Suppressor macrophage treated with lipopolysaccharide for 1 hour (primary cell): ENCODE measurements at regions not wholly inside any gene's neighbourhood (a gene's known extent, or its start where the extent isn't known, plus 50 kb on each side); places are given as distances from the start of the nearest gene placed in this dataset.

Source experiments
- DNase-seq, 3 donors: peaks; one replicate each; pipeline ENCODE4 v3.0.0-alpha.2; 2020 to 2022

DNA sequence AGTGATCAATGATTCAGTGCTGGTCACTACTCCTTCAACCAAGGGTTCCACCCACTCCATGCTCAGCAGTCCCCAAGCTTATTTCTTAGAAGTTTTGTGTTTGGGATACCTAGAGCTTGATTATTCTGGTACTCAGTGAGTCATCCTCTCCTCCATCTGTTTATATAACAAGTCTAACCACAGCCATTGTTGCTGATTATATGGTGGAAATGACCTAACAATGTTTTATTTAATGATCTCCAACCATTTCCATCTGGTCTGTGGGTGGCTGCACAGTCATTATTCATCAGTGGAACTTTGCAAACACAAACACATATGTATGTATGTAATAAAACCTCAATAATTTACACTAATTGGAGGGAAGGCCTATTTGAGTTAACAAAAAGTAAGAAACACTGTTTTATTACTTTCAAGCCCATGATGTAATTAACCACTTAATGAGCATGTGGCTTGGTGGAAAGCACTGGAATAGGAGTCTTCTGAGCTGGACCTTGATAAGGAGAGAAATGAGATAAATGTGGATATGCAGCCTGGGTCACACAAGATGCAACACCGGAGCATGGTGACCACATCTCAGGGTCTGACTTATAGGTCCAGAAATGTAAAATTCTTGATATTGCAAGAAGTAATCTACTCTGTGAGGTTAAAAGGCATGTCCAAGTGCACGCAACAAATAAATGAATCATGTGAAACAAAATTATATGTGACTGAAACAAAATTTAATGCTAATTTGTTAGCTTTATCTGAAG lies 99.0 kb upstream of the WLS start:
- peak in 2 of 3 donors; percentile 40 to 68 for DNase-seq

DNA sequence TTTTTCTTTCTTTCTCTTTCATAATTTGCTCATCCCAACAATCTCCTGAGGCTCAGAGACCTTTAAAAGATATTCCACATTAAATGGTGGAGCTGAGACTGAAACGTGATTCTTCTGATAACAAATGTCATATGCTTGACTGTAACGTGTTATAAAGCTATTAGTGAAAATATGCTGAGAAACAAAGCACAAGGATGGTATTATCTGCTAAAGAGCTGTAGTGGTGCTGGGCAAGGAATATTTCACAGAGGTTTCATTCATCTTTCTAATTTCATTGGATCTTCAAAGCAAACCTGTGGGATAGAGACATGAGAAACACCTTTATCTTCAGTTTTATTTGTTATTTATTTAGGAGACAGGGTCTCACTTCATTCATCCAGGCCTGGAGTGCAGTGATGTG lies 98.1 kb upstream of the WLS start:
- DNase-seq = no peak

DNA sequence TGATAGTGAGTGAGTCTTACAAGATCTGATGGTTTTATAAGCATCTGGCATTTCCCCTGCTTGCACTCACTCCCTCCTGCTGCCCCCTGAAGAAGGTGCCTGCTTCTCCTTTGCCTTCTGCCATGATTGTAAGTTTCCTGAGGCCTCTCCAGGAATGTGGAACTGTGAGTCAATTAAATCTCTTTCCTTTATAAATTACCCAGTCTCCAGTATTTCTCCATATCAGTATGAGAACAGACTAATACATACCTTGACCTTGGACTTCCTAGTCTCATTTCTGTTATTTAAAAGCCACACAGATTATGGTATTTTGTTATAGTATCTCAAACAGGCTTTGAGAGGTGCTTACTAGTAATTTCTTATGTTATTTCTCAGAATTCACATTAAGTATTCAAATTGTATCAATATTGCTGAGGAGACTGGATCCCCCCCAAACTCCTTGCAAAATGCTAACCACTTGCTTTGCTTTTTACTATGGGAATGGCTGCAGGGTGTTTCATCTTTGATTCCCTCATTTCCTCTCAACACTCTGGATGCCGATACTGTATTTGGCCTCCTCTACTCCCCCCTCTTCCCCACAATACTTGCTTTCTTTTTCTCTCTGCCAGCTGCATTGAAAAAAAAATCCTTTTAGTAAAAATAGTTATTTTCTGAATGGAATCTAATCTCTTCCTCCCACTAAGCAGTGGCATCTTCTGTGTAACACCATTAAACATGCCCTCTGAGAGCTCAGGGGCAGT lies 96.9 kb upstream of the WLS start:
- DNase-seq = no peak

DNA sequence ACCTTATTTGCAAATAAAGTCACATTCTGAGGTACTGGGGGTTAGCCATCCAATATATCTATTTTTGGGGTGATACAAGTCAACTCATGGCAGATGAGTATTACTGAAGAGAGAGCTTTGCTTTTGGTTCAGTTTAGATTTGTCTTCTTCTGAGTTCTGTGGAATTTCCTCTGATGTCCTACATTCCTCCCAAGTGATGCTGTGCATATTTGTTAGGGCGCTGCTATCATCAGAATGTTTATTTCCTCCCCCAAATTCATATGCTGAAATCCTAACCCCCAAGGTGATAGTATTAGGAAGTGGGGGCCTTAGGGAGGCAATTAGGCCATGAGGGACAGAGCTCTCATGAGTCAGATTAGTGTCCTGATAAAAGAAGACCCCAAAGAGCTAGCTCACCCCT lies 96.2 kb upstream of the WLS start:
- DNase-seq = no peak

DNA sequence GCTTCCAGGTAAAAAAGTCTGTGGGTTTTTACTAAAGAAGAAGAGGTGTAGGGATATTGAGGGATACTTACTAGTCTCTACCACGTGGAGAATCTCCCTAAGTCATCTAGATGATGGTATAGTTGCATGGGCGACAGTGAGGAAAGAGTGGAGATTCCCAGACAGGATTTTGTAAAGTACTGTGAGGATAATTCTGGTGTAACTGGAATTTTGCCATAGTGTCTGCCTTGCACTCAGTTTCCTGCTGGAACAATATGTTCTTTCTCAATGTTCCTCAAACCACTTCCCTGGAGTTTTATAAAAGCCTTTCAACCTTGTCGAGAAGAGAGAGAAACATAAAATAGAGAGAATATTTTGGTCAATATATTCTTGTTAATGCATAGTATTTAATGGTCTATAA lies 95.1 kb upstream of the WLS start:
- peak; percentile 58 to 79 (median 63) for DNase-seq

DNA sequence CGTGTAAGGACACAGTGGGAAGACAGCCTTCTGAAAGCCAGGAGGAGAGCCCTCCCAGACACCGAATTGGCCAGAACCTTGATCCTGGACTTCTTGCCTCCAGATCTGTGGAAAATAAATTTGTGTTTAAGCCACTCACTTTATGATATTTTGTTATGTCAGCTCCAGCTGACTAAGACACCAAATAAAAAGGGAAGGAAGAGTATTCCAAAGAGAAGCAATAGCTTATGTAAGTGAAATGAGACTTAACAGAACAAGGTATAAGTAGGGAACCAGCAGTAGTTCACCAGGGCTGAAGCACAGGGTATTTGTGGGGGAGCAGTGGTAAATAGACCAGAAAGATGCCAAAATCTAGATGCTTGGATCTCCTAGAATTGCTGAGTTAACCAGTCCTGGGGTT lies 94.2 kb upstream of the WLS start:
- peak in 2 of 3 donors; percentile 34 to 49 for DNase-seq

DNA sequence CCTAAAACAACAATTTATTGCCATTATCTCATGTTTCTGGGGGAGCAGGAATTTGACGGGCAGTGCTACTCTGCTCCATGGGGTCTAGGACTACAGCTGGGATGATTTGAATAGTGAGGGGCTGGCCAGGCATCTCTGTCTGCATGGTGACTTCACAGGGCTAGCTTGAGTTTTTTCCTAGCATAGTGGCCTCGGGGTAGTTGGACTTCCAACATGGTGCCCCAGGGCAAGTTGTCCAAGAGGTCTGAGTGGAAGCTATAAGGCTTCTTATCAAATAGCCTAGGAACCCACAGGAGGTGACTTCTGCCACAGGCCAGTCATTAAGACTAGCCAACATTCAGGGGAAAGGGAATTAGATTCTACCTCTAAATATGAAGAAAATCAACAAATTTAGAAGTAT lies 92.0 kb upstream of the WLS start:
- no peak for DNase-seq

DNA sequence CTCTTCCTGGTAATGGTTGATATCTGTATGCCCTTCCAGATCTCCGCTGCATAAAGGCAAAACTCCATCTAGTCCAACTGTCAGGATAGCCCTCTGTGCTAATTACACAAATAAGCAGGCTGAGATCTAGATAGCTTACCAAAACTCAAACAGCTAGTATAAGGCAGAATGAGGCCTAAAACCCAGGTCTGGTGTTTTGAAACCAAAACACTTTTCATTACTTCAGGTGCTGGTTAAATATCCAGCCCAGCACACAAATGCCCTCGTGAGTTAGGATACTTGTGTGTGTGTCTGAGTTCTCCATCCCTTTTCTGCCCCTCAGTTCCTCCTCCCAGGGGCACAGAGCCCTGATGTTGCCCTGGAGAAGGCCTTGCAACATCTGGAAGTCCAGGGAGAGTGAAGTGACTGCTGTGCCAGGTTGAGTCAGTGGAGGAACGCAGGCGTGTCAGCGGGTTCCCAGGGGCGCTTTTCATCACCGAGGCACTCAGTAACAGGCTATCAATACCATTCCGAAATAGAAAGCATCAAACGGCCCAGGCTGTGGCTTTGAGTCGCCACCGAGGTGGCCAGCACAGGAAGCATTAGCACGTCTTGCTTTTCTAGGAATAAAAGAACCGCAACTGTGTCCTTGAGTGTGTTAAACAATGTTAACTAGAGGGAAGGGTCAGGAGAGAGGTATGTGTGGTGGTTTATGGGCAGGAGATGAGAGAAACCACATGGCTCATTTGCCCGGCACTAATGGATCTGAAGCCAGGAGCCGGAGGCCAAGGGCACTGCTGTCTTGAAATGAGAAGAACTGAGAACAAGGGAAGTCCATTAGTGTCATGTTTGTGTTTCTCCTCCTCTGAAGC lies 90.7 kb upstream of the WLS start:
- no peak for DNase-seq

DNA sequence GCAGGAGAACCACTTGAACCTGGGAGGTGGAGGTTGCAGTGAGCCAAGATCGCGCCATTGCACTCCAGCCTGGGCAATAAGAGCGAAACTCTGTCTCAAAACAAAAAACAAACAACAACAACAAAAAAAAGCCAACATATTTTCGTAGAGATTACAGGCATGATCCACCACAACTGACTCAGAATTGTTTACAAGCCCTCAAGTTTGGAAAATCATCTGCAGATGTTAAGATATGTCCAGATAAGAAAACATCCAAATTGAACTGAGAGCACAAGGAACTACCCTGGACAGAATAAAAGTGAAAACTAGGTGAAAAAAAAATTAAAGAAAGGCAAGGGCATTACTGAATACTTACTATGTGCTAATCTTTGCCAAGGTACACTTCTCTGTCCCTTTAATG lies 89.8 kb upstream of the WLS start:
- no peak for DNase-seq

DNA sequence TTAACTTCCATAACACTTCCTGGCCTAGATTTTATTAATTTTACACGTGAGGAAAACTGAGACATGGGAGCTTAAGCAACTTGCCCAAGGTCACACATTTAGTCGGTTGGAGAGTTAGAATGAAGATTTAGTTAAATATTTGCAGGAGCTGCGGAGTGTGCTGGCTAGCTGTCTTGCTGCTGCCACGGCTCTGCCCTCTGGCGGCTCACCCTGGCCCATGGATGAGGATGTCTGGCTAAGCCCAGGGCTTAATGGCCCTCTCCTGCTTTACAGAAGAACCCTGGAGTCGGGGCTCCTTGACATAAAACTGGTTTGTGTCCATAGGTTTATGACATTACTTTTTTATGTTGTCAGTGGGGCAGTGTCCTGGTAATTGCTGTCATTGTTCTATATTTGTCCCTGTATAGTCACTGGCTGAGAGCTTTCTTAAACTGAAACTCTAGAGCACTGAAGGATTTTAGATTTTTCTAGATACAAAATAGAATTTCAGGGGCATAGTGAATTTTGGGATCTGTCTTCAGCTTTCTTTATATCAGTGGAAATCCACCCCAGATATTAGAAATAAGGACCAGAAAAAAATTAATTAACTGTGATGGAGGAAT lies 88.9 kb upstream of the WLS start:
- DNase-seq = peak in 2 of 3 donors; percentile 22 to 25

DNA sequence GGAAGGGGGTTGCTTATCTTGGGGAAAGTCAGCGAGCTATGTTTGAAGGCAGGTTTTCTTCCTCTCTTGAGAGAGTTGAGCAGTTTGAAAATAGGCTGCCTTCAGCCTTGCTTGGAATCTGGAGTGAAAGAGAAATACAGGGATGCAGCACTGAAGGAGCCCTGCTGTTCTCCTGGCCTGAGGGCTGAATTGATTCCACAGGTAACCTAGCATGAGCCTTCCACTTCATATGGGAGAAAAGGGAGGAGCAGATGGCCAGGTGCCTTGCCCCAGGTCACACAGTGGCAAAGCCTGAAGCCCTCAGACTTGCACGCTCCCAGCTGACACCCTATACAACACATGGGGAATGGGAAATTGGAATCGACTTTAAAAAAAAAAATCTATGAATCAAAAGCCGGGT lies 88.0 kb upstream of the WLS start:
- no peak for DNase-seq

DNA sequence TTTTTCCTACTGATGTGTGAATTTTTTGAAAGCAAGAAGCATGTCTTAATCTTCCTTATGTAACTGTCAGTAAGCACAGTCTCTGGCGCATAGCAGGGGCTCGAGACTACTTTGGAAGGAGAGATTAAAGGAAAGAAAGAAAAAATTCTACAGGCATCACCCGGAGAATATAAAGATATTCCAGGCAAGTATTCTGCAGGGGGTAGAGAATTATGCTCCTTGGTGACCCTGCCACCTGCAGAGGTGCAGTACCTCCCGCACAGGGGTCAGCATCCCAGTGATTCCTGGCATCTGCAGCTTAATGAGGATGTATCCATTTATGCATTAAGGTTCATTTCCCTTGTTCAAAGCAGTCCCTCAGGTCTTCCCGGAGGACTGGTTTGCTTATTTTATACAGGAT lies 87.6 kb upstream of the WLS start:
- no peak for DNase-seq

DNA sequence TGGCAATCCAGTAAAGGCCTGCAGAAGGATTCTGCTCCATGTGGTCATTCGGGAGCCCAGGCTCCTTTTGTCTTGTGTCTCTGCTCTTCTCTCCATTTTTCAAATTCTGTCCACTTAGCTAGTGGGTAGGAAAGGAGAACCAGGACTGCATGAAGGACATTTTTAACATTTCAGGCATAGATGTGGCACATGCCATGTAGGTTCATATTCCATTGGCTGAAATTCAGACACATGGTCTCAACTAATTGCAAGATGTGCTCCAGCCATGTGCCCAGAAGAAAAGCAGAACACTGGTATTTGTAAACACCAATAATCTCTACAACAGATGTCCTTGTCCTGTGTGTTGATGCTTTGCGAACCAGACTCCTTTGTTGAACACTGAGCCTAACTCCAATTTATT lies 85.2 kb upstream of the WLS start:
- no peak for DNase-seq

DNA sequence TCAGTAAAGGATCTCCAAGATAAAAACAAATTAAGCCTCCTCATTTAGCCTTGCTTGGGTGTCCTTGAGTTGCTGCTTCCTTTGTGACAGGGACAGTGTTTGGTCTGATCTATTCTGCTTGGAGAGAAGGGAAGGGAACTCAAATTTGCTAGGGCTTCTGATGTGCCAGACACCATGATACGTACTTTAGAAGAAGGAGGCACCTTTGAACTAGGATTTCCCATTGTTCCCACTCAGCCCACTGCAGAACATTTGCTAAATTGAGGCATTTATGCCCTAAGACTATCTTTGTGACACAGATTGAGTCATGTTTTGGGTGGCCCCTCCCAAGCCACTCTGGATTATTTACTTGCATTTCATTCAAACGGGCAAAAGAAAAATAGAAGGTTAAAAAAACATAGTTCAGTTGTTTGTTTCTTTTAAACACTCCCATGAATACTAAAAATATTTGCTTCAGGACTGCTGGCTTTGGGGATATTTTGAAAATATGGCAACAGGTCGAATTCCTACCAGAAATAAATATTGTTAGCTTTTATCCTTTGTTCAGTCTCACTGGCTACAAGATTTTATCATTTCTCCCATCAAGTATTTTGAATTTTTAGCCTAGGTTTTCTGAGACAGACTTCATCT lies 81.9 kb upstream of the WLS start:
- DNase-seq = no peak

DNA sequence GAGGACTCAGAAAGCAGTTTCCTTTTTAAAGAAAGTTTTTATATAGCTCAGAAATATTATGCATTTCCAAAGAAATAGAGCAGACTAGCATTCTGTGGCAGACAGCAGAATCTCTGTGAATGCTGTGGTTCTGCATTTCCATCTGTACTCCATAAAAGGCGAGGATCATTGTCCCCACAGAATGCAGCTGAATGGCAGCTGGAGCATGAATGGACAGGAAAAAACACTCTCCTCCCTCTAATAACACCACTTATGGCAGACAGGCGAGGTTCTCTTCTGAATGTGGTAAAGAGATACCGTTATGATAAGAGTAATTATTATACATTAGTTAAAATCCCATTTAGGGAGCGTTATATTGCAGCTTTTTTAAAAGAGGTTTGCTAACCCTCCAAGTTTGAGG lies 81.4 kb upstream of the WLS start:
- no peak for DNase-seq

DNA sequence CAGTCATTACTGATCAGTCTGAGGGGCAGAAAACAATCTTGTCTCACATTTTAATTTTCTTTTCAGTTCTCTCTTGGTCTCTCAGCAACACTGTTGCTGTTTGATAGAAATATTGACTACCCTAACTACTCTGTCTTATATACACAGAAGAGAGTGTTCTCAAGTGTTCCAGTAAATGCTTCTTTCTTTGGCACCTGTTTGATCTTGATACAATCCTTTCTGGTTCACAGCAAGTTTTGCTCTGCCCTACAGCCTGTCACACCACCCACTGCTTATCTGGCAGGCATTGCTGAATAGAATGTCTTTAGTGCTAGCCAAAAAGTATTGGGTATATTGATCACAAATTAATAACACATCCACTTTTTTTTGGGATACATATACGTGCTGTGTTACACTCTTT lies 75.7 kb upstream of the WLS start:
- no peak for DNase-seq

DNA sequence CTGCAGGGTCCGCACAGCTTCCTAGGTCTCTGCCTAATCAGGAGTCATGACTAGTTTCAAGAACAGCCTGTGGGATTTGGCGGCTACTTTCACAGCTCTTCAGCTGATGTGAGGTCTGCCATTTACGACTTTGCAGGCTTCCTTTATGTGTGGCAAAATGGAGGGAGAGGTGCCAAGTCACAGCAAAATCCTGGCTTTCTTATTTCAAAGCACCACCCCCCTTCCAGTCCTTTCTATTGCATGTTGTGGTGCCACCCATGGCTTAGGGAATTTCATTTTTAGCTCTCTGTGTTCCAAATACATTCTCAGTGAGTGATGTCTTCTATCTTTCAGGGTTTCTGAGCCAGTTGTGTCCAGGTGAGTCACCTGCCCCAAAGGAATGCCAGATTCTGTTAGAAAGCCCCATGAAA lies 75.1 kb upstream of the WLS start:
- DNase-seq = no peak

DNA sequence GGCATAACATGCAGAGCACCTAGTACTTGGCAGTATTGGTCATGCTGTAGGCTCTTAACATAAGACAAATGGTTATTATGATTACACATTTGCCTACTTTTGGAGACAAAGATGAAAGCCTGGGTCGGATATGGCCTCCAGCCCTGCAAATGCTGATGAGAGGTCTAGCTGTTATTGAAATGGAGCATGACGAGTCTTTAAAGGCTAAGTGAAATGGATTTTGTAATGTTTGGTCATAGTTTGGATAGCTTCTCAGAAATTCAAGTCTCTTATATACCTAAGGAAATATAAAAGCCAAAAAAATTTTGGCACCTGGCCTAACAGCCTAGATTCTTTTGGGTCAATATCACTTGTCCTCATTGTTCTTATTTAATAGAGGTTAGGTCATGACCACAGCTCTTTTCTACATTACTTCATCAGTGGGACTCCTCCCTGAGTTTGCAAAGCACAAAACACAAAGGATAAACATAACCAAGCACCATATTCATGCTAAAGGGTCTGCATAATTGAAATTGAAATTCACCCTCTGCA lies 69.2 kb upstream of the WLS start:
- DNase-seq = no peak

DNA sequence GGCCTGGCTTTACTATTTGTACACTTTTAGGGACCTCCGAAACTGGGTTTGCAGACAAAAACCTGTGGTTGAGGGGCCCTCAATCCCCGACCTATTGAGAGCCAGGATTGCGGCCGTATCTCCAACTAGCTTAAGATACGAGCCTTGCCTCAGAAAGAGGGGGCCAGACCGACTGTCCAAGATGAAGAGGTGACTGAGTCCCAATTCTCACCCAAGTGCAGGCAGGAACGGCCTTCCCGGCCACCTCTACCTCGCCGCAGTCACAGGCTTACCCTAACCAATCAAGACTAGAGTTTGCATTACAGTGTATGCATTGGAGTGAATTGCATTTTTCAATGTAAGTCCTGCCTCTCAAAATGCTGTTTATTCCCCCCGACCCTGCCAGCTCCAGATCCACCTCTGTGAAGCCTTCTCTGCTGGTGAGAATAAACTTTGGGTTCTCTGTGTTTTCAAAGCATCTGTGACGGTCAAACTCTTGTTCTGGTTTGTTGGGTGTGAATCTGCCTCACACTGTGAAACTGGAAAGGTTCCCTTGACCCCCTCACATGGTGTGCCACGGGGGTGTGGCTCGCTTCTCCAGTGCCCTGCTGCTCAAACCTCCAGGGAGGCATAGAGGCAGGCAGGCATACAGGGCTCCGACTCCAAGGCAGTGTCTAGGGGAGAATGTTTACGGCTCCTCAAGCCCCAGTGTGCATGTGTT lies 62.2 kb upstream of the WLS start:
- DNase-seq = no peak

DNA sequence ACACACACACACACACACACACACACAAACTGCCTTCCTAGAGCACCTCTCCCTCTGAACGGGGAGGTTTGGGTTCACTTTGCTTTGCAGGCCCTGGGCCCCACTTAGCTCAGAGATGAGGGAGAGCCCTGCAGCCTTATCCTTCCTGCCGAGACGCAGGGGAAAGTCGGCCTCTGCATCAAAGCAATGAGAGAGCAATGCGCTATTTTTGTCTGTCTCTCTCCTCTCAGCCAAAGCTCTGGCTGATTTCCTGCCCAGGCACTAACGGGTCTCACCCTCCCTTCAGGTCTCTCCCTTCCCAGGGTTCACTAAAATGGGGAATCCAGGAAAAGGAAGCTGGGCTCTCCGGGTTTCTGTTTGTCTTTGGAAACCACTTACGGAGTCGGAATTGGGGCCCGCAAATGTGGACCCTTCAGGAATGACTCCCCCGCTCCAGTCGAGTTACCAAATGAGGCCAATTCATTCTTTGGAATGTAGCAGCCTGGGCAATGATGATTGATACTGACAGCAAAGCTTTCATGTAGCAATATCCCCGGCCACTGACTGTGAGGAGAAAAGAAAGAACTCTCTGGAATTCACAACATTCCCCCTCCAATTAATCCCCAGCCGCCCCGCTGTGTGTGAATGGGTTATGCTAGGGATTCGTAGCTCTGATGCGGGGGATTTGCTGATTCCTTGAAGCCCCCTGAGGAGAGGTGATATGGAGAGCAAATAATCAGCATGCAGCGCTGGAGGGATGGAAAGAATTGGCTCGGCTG lies 61.5 kb upstream of the WLS start:
- no peak for DNase-seq

DNA sequence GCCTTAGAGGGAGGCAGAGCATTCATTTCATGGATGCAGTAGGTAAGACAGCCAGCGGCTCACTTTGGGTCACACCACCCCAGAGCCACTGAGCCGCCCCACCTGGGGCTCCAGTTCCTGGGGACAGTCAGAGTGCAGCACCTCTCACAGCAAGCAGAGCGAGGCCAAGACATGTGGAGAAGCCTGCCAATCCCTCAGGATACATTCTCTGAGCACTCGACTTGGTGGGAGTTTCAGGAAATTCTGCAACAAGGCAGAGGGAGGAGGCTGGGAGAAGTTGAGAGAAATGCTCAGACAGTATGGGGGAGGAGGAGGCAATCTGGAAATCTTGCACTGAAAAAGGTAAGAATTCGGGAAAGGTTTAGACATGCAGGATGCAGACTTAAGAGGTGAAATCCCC lies 60.8 kb upstream of the WLS start:
- DNase-seq = no peak
